NCI-H2029 (cell line): ENCODE measurements at regions not wholly inside any gene's neighbourhood (a gene's known extent, or its start where the extent isn't known, plus 50 kb on each side); places are given as distances from the start of the nearest gene placed in this dataset.
"Not testable (repeated sequence)": the region's sequence is repeated elsewhere in the genome, so short reads cannot be mapped to it uniquely, and the experiment has no call there.

Source experiments
- DNase-seq: peaks from one replicate; lab custom pipeline; 2025; lab: John Stamatoyannopoulos, UW

- DNase-seq: no peak
These were observed 119.3 kb upstream of the NAA20 start for GRCh38 chr20:19897891-19898290.

- no peak for DNase-seq
These were observed 115.9 kb upstream of the NAA20 start for GRCh38 chr20:19901226-19901625.

- DNase-seq: peak; percentile 51
These were observed 113.9 kb upstream of the NAA20 start for GRCh38 chr20:19903168-19903811.

- no peak for DNase-seq
These were observed 109.7 kb upstream of the NAA20 start for GRCh38 chr20:19907326-19908056.

- no peak for DNase-seq
These were observed 108.6 kb upstream of the NAA20 start for GRCh38 chr20:19908576-19908975.

- DNase-seq: no peak
These were observed 107.4 kb upstream of the NAA20 start for GRCh38 chr20:19909725-19910124.

GRCh38 chr20:19911810-19912382 is 105.3 kb upstream of the NAA20 start:
- no peak for DNase-seq

- no peak for DNase-seq
These were observed 103.8 kb upstream of the NAA20 start for GRCh38 chr20:19913349-19913748.

GRCh38 chr20:19913927-19914614 is 103.1 kb upstream of the NAA20 start:
- DNase-seq: no peak

- no peak for DNase-seq
These were observed 101.9 kb upstream of the NAA20 start for GRCh38 chr20:19915111-19915798.

- no peak for DNase-seq
These were observed 100.4 kb upstream of the NAA20 start for GRCh38 chr20:19916531-19917485.

GRCh38 chr20:19918965-19919329 is 98.2 kb upstream of the NAA20 start:
- no peak for DNase-seq

- DNase-seq: no peak
These were observed 96.6 kb upstream of the NAA20 start for GRCh38 chr20:19920381-19921138.

GRCh38 chr20:19921284-19921793 is 95.8 kb upstream of the NAA20 start:
- peak; percentile 40 for DNase-seq

- not testable (repeated sequence) for DNase-seq
These were observed 95.3 kb upstream of the NAA20 start for GRCh38 chr20:19921829-19922228.

GRCh38 chr20:19922716-19923115 is 94.4 kb upstream of the NAA20 start:
- no peak for DNase-seq

- no peak for DNase-seq
These were observed 93.4 kb upstream of the NAA20 start for GRCh38 chr20:19923762-19924161.

GRCh38 chr20:19924255-19924654 is 92.9 kb upstream of the NAA20 start:
- DNase-seq: no peak

- no peak for DNase-seq
These were observed 90.6 kb upstream of the NAA20 start for GRCh38 chr20:19926591-19926990.
